Activated T-cell treated with anti-CD3 and anti-CD28 coated beads, Interleukin-2, amount 50 U/mL, for 24 hours (primary cell): ENCODE measurements at regions not wholly inside any gene's neighbourhood (a gene's known extent, or its start where the extent isn't known, plus 50 kb on each side); places are given as distances from the start of the nearest gene placed in this dataset.
"Not testable (repeated sequence)": the region's sequence is repeated elsewhere in the genome, so short reads cannot be mapped to it uniquely, and the experiment has no call there.

ENCODE experiments used
- DNase-seq: peaks from one replicate; pipeline ENCODE4 v3.0.0-alpha.2; 2020
- H3K27ac Mint-ChIP-seq: 2 replicates; pipeline ENCODE4 v1.8.0; 2020; ENCODE audit warnings: mild to moderate bottlenecking, mixed read lengths
- H3K27me3 Mint-ChIP-seq: 2 replicates; pipeline ENCODE4 v1.8.0; 2020; ENCODE audit warnings: mixed read lengths
- H3K36me3 Mint-ChIP-seq: 2 replicates; pipeline ENCODE4 v1.8.0; 2020; ENCODE audit warnings: low read depth, mixed read lengths
- H3K4me1 Mint-ChIP-seq: 2 replicates; pipeline ENCODE4 v1.8.0; 2020; ENCODE audit warnings: low read depth, mixed read lengths
- H3K4me3 Mint-ChIP-seq: 2 replicates; pipeline ENCODE4 v1.8.0; 2020; ENCODE audit warnings: mild to moderate bottlenecking, moderate library complexity, mixed read lengths
- H3K9me3 Mint-ChIP-seq: 2 replicates; pipeline ENCODE4 v1.8.0; 2020; ENCODE audit warnings: mixed read lengths

GRCh38 chr16:14384745-14385144, 245.3 kb downstream of the PARN start:
- Mint-ChIP-seq H3K4me3 (no peak overlapping the region), H3K27ac (no peak overlapping the region), H3K9me3 (no peaks in the 10 kb centered on the region), H3K4me1 (no peaks in the 10 kb centered on the region), H3K36me3 (no peaks in the 10 kb centered on the region), H3K27me3 (no peaks in the 10 kb centered on the region)
- no peak for DNase-seq

GRCh38 chr16:14383844-14384243, 246.2 kb downstream of the PARN start:
- not testable (repeated sequence) for H3K4me1 Mint-ChIP-seq, H3K4me3 Mint-ChIP-seq, H3K9me3 Mint-ChIP-seq, H3K27ac Mint-ChIP-seq, DNase-seq, H3K27me3 Mint-ChIP-seq, H3K36me3 Mint-ChIP-seq

- no peak for DNase-seq
- H3K4me3 Mint-ChIP-seq, result no peak overlapping the region
- no peaks in the 10 kb centered on the region for H3K4me1 Mint-ChIP-seq
- no peaks in the 10 kb centered on the region for H3K27me3 Mint-ChIP-seq
- H3K9me3 Mint-ChIP-seq, result no peaks in the 10 kb centered on the region
- no peaks in the 10 kb centered on the region for H3K36me3 Mint-ChIP-seq
- no peak overlapping the region for H3K27ac Mint-ChIP-seq
Measured at GRCh38 chr16:14378689-14379467, 251.2 kb downstream of the PARN start.

- Mint-ChIP-seq H3K4me3 (no peak overlapping the region), H3K9me3 (no peaks in the 10 kb centered on the region), H3K36me3 (no peaks in the 10 kb centered on the region), H3K27me3 (no peaks in the 10 kb centered on the region), H3K4me1 (no peaks in the 10 kb centered on the region), H3K27ac (no peak overlapping the region)
- DNase-seq, result no peak
Measured at GRCh38 chr16:14378131-14378551, 251.9 kb downstream of the PARN start.

GRCh38 chr16:14377326-14377725, 252.7 kb downstream of the PARN start:
- Mint-ChIP-seq H3K36me3 (no peaks in the 10 kb centered on the region), H3K4me1 (no peaks in the 10 kb centered on the region), H3K27ac (no peak overlapping the region), H3K27me3 (no peaks in the 10 kb centered on the region), H3K4me3 (no peak overlapping the region), H3K9me3 (no peaks in the 10 kb centered on the region)
- DNase-seq, result no peak

GRCh38 chr16:14375132-14375491, 254.9 kb downstream of the PARN start:
- H3K27me3 Mint-ChIP-seq, result no peaks in the 10 kb centered on the region
- H3K27ac Mint-ChIP-seq, result no peak overlapping the region
- H3K9me3 Mint-ChIP-seq, result no peaks in the 10 kb centered on the region
- H3K4me1 Mint-ChIP-seq, result no peaks in the 10 kb centered on the region
- DNase-seq, result no peak
- no peak overlapping the region for H3K4me3 Mint-ChIP-seq
- no peaks in the 10 kb centered on the region for H3K36me3 Mint-ChIP-seq

- no peak for DNase-seq
- Mint-ChIP-seq H3K9me3 (no peaks in the 10 kb centered on the region), H3K36me3 (no peaks in the 10 kb centered on the region), H3K27ac (no peak overlapping the region), H3K27me3 (no peaks in the 10 kb centered on the region), H3K4me1 (no peaks in the 10 kb centered on the region), H3K4me3 (no peak overlapping the region)
Measured at GRCh38 chr16:14374451-14375131, 255.5 kb downstream of the PARN start.

GRCh38 chr16:14373896-14374295, 256.2 kb downstream of the PARN start:
- no peaks in the 10 kb centered on the region for H3K36me3 Mint-ChIP-seq
- H3K27ac Mint-ChIP-seq, result no peak overlapping the region
- H3K9me3 Mint-ChIP-seq, result no peaks in the 10 kb centered on the region
- no peak overlapping the region for H3K4me3 Mint-ChIP-seq
- H3K27me3 Mint-ChIP-seq, result no peaks in the 10 kb centered on the region
- no peak for DNase-seq
- H3K4me1 Mint-ChIP-seq, result no peaks in the 10 kb centered on the region

GRCh38 chr16:14373406-14373805, 256.7 kb downstream of the PARN start:
- Mint-ChIP-seq H3K36me3 (no peaks in the 10 kb centered on the region), H3K9me3 (no peaks in the 10 kb centered on the region), H3K27ac (no peak overlapping the region), H3K4me3 (no peak overlapping the region), H3K27me3 (no peaks in the 10 kb centered on the region), H3K4me1 (no peaks in the 10 kb centered on the region)
- no peak for DNase-seq

GRCh38 chr16:14372471-14372870, 257.6 kb downstream of the PARN start:
- no peak overlapping the region for H3K27ac Mint-ChIP-seq
- no peaks in the 10 kb centered on the region for H3K4me1 Mint-ChIP-seq
- no peaks in the 10 kb centered on the region for H3K27me3 Mint-ChIP-seq
- H3K36me3 Mint-ChIP-seq, result no peaks in the 10 kb centered on the region
- DNase-seq, result no peak
- H3K9me3 Mint-ChIP-seq, result no peaks in the 10 kb centered on the region
- no peak overlapping the region for H3K4me3 Mint-ChIP-seq

- H3K27me3 Mint-ChIP-seq, result no peaks in the 10 kb centered on the region
- no peak overlapping the region for H3K27ac Mint-ChIP-seq
- H3K36me3 Mint-ChIP-seq, result no peaks in the 10 kb centered on the region
- H3K9me3 Mint-ChIP-seq, result no peaks in the 10 kb centered on the region
- H3K4me1 Mint-ChIP-seq, result no peaks in the 10 kb centered on the region
- DNase-seq, result no peak
- no peak overlapping the region for H3K4me3 Mint-ChIP-seq
Measured at GRCh38 chr16:14371778-14372431, 258.2 kb downstream of the PARN start.

GRCh38 chr16:14370736-14371234, 259.3 kb downstream of the PARN start:
- Mint-ChIP-seq H3K27ac (no peak overlapping the region), H3K4me3 (no peak overlapping the region), H3K36me3 (no peaks in the 10 kb centered on the region), H3K9me3 (no peaks in the 10 kb centered on the region), H3K27me3 (no peaks in the 10 kb centered on the region), H3K4me1 (no peaks in the 10 kb centered on the region)
- no peak for DNase-seq

- DNase-seq, result no peak
- H3K27ac Mint-ChIP-seq, result no peak overlapping the region
- H3K27me3 Mint-ChIP-seq, result no peaks in the 10 kb centered on the region
- no peaks in the 10 kb centered on the region for H3K9me3 Mint-ChIP-seq
- H3K4me1 Mint-ChIP-seq, result no peaks in the 10 kb centered on the region
- H3K36me3 Mint-ChIP-seq, result no peaks in the 10 kb centered on the region
- H3K4me3 Mint-ChIP-seq, result no peak overlapping the region
Measured at GRCh38 chr16:14369734-14370598, 260.1 kb downstream of the PARN start.

- Mint-ChIP-seq H3K4me1 (no peaks in the 10 kb centered on the region), H3K9me3 (no peaks in the 10 kb centered on the region)
Measured at GRCh38 chr16:14368399-14368798, 261.7 kb downstream of the PARN start.

More at GRCh38 chr16:14368399-14368798, 261.7 kb downstream of the PARN start:
- DNase-seq, result no peak
- H3K4me3 Mint-ChIP-seq, result no peak overlapping the region
- H3K36me3 Mint-ChIP-seq, result no peaks in the 10 kb centered on the region
- no peaks in the 10 kb centered on the region for H3K27me3 Mint-ChIP-seq
- H3K27ac Mint-ChIP-seq, result no peak overlapping the region
